ENCODE measurements at regions not wholly inside any gene's neighbourhood (a gene's known extent, or its start where the extent isn't known, plus 50 kb on each side); places are given as distances from the start of the nearest gene placed in this dataset.

- DNase-seq (ENCODE audit: low spot score), result no peak
Observed at GRCh38 chr2:23330214-23330613, 54.8 kb upstream of the KLHL29 start.

Data from CD4-positive, alpha-beta T cell treated with Interleukin-6 at 100 ng/mL for 8 hours (primary cell).